Lower lobe of right lung (tissue), 2 donors: ENCODE measurements at regions not wholly inside any gene's neighbourhood (a gene's known extent, or its start where the extent isn't known, plus 50 kb on each side); places are given as distances from the start of the nearest gene placed in this dataset.

Source experiments
- ATAC-seq, 2 donors: fragments of 200-7000 bp; cut with Tn5 transposase; one replicate each; pipeline ENCODE4 v1.9.1; 2020 to 2022; ENCODE audit warnings: mild to moderate bottlenecking in 2 of 2, moderate library complexity in 2 of 2
- DNase-seq: peaks from one replicate; pipeline ENCODE4 v3.0.0-alpha.2; 2020
- H3K27ac ChIP-seq: fragments of 200-600 bp; one replicate; pipeline ENCODE4 v1.8.0; 2022
- H3K27me3 ChIP-seq: fragments of 200-600 bp; one replicate; pipeline ENCODE4 v1.8.0; 2022; ENCODE audit warnings: low read depth
- H3K36me3 ChIP-seq: fragments of 200-600 bp; one replicate; pipeline ENCODE4 v1.8.0; 2022; ENCODE audit warnings: mild to moderate bottlenecking
- H3K4me1 ChIP-seq: fragments of 200-600 bp; one replicate; pipeline ENCODE4 v1.8.0; 2022
- H3K4me3 ChIP-seq: fragments of 200-600 bp; one replicate; pipeline ENCODE4 v1.8.0; 2022; ENCODE audit warnings: mild to moderate bottlenecking
- H3K9me3 ChIP-seq: fragments of 200-600 bp; one replicate; pipeline ENCODE4 v1.8.0; 2022
- intact Hi-C: fragments of 100-400 bp; cut with DNase I; formaldehyde crosslinking; loops from one replicate; pipeline ENCODE4 v1.11.0; 2022
- TF ChIP-seq, protein P1 (sequence below): fragments of 200-600 bp; IDR thresholded peaks from one replicate; pipeline ENCODE4 v1.8.0; 2022; ENCODE audit warnings: antibody characterized with exemption, mild to moderate bottlenecking
- donor health status: DM: no; HTN: yes; CAD: no; lungs with severe emphysema.

GRCh38 chr10:44804661-44805060 is 106.5 kb upstream of the TMEM72 start:
- Histone ChIP-seq H3K9me3 (no peaks in the 10 kb centered on the region), H3K27ac (no peak overlapping the region), H3K36me3 (no peaks in the 10 kb centered on the region), H3K27me3 (no peaks in the 10 kb centered on the region), H3K4me1 (peaks cover 6% of the 10 kb centered on the region), H3K4me3 (no peak overlapping the region)
- TF ChIP-seq, protein P1, sequence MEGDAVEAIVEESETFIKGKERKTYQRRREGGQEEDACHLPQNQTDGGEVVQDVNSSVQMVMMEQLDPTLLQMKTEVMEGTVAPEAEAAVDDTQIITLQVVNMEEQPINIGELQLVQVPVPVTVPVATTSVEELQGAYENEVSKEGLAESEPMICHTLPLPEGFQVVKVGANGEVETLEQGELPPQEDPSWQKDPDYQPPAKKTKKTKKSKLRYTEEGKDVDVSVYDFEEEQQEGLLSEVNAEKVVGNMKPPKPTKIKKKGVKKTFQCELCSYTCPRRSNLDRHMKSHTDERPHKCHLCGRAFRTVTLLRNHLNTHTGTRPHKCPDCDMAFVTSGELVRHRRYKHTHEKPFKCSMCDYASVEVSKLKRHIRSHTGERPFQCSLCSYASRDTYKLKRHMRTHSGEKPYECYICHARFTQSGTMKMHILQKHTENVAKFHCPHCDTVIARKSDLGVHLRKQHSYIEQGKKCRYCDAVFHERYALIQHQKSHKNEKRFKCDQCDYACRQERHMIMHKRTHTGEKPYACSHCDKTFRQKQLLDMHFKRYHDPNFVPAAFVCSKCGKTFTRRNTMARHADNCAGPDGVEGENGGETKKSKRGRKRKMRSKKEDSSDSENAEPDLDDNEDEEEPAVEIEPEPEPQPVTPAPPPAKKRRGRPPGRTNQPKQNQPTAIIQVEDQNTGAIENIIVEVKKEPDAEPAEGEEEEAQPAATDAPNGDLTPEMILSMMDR = no peak
- DNase-seq (no peak), ATAC-seq (no peak)
- intact Hi-C loops = no loop called here

DNA sequence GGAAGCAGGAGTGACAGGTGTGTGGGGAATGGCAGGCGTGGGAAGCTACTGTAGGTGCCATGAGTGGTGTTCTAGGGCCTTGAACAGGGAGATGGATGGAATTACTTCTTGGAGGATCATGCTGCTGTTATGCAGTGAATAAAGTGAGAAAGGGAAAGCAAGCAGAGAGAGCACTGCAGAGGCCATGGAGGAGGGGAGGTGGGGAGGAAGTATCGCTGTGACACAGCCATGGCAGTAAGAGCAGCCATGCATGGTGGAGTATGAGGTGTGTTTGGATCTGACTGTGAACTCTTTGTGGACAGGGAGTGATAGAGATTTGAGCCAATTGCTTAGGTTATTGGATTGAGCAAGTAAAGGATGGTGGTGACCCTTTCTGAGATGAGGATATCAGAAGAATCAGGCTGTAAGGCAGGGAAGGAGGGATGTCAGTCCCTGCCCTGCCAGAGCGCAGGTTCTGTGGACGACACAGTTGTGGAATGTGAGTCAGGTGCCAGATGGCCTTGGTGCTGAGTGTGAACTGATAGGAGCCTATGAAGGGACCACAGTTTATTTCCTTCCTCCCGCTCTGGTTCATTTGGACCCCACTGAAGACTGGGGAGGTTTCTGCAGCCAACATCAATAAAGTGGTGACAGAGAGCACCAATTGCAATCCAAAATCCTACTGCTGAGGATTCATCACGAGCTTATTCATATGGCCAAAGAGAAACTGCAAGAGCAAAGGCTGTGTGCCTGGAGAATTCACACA is 105.5 kb upstream of the TMEM72 start:
- H3K27ac ChIP-seq = no peak overlapping the region
- peaks cover 6% of the 10 kb centered on the region for H3K4me1 ChIP-seq
- no peaks in the 10 kb centered on the region for H3K9me3 ChIP-seq
- ATAC-seq (no peak), DNase-seq (no peak)
- H3K27me3 ChIP-seq = no peaks in the 10 kb centered on the region
- intact Hi-C loops = no loop called here
- no peaks in the 10 kb centered on the region for H3K36me3 ChIP-seq
- TF ChIP-seq, protein P1 = no peak
- H3K4me3 ChIP-seq = no peak overlapping the region

DNA sequence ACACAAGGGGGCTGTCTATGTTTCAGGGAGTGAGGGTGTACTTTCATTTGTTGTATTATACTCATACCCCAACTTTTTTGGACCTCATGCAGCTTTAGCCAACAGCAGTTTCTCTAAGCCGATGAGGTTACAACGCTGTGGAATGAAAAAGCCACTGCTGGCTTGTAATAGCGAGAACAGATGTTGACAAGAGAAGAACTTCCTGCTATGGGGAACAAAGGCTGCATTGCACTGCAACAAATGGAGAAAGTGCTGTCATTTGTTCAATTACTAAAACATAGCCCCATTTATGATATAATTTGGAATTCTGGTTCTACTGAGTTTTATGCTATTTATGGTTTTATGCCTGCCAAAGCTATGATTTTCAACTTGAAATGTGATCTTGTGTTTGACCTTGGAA is 104.2 kb upstream of the TMEM72 start:
- Histone ChIP-seq H3K27me3 (no peaks in the 10 kb centered on the region), H3K36me3 (no peaks in the 10 kb centered on the region), H3K9me3 (no peaks in the 10 kb centered on the region), H3K4me3 (no peak overlapping the region), H3K4me1 (peaks cover 5% of the 10 kb centered on the region), H3K27ac (no peak overlapping the region)
- intact Hi-C loops = no loop called here
- DNase-seq (no peak), ATAC-seq (no peak)
- TF ChIP-seq, protein P1 = no peak

GRCh38 chr10:44807451-44807850 is 103.7 kb upstream of the TMEM72 start:
- intact Hi-C loops = no loop called here
- DNase-seq (no peak), ATAC-seq (no peak)
- Histone ChIP-seq H3K27me3 (no peaks in the 10 kb centered on the region), H3K27ac (no peak overlapping the region), H3K36me3 (no peaks in the 10 kb centered on the region), H3K4me1 (peaks cover under 1% of the 10 kb centered on the region), H3K9me3 (no peaks in the 10 kb centered on the region), H3K4me3 (no peak overlapping the region)
- TF ChIP-seq, protein P1 = no peak

- Histone ChIP-seq H3K36me3 (no peaks in the 10 kb centered on the region), H3K9me3 (no peaks in the 10 kb centered on the region), H3K27ac (no peak overlapping the region), H3K4me3 (no peak overlapping the region), H3K4me1 (no peaks in the 10 kb centered on the region), H3K27me3 (no peaks in the 10 kb centered on the region)
- TF ChIP-seq, protein P1 = no peak
- no peak for DNase-seq
- ATAC-seq = no peak
- intact Hi-C loops = no loop called here
Measured at GRCh38 chr10:44809647-44810046, 101.5 kb upstream of the TMEM72 start.
